H9 (cell line): ENCODE measurements at regions not wholly inside any gene's neighbourhood (a gene's known extent, or its start where the extent isn't known, plus 50 kb on each side); places are given as distances from the start of the nearest gene placed in this dataset.

ENCODE experiments used
- DNase-seq: peaks from one replicate; pipeline ENCODE4 v3.0.0-alpha.2; 2017
- H2AFZ ChIP-seq: one replicate; pipeline ENCODE4 v1.6.1; 2013; ENCODE audit warnings: mild to moderate bottlenecking, low read length, control low read depth, moderate library complexity
- H2AK5ac ChIP-seq: 2 replicates; pipeline ENCODE4 v1.6.1; 2013; ENCODE audit warnings: low read length, control low read depth, mixed read lengths; ENCODE audit not compliant: insufficient read length
- H2BK120ac ChIP-seq: one replicate; pipeline ENCODE4 v1.6.1; 2013; ENCODE audit warnings: low read depth, mild to moderate bottlenecking, low read length, control low read depth, inconsistent platforms; ENCODE audit not compliant: poor library complexity, severe bottlenecking
- H2BK12ac ChIP-seq: 2 replicates; pipeline ENCODE4 v1.6.1; 2013; ENCODE audit warnings: low read length, control low read depth, mixed read lengths, low read depth; ENCODE audit not compliant: insufficient read length
- H2BK15ac ChIP-seq: 2 replicates; pipeline ENCODE4 v1.6.1; 2013; ENCODE audit warnings: low read depth, low read length, control low read depth
- H2BK20ac ChIP-seq: one replicate; pipeline ENCODE4 v1.6.1; 2013; ENCODE audit warnings: low read depth, mild to moderate bottlenecking, low read length, control low read depth, inconsistent platforms; ENCODE audit not compliant: poor library complexity, severe bottlenecking
- H2BK5ac ChIP-seq: 2 replicates; pipeline ENCODE4 v1.6.1; 2013; ENCODE audit warnings: low read length, control low read depth, mixed read lengths; ENCODE audit not compliant: insufficient read length
- H3K14ac ChIP-seq: 2 replicates; pipeline ENCODE4 v1.6.1; 2013; ENCODE audit warnings: low read length, control low read depth; ENCODE audit not compliant: insufficient read depth
- H3K18ac ChIP-seq: 2 replicates; pipeline ENCODE4 v1.6.1; 2013; ENCODE audit warnings: low read depth, mild to moderate bottlenecking, mixed read lengths, low read length, control low read depth; ENCODE audit not compliant: insufficient read length
- H3K23ac ChIP-seq: 2 replicates; pipeline ENCODE4 v1.6.1; 2013; ENCODE audit warnings: low read length, control low read depth, mixed read lengths, low read depth; ENCODE audit not compliant: insufficient read length
- H3K23me2 ChIP-seq: 2 replicates; pipeline ENCODE4 v1.6.1; 2013; ENCODE audit warnings: low read depth, mild to moderate bottlenecking, mixed read lengths, low read length, control low read depth; ENCODE audit not compliant: insufficient read length, poor library complexity, severe bottlenecking
- H3K27ac ChIP-seq: 2 replicates; pipeline ENCODE4 v1.5.1; 2013; ENCODE audit warnings: low read length, control low read depth, mixed read lengths, low read depth; ENCODE audit not compliant: insufficient read length
- H3K27me3 ChIP-seq: 2 replicates; pipeline ENCODE4 v1.6.1; 2013; ENCODE audit warnings: low read length, control low read depth, inconsistent platforms; ENCODE audit not compliant: insufficient read depth
- H3K4ac ChIP-seq: 2 replicates; pipeline ENCODE4 v1.6.1; 2013; ENCODE audit warnings: low read depth, mild to moderate bottlenecking, control low read depth, inconsistent platforms, low read length, moderate library complexity
- H3K4me1 ChIP-seq: 2 replicates; pipeline ENCODE4 v1.6.1; 2013; ENCODE audit warnings: low read length, control low read depth, inconsistent platforms; ENCODE audit not compliant: insufficient read depth
- H3K4me2 ChIP-seq: 2 replicates; pipeline ENCODE4 v1.6.1; 2013; ENCODE audit warnings: low read length, control low read depth, mixed read lengths; ENCODE audit not compliant: insufficient read length, insufficient read depth
- H3K56ac ChIP-seq: 2 replicates; pipeline ENCODE4 v1.6.1; 2013; ENCODE audit warnings: low read depth, mild to moderate bottlenecking, mixed read lengths, low read length, control low read depth; ENCODE audit not compliant: insufficient read length
- H3K79me1 ChIP-seq: 2 replicates; pipeline ENCODE4 v1.6.1; 2013; ENCODE audit warnings: low read depth, mild to moderate bottlenecking, moderate library complexity, low read length, control low read depth, inconsistent platforms; ENCODE audit not compliant: insufficient read depth, poor library complexity, severe bottlenecking
- H3K79me2 ChIP-seq: 2 replicates; pipeline ENCODE4 v1.6.1; 2013; ENCODE audit warnings: low read length, control low read depth, inconsistent platforms; ENCODE audit not compliant: insufficient read depth
- H3K9ac ChIP-seq: 2 replicates; pipeline ENCODE4 v1.6.1; 2013; ENCODE audit warnings: low read length, control low read depth, mixed read lengths; ENCODE audit not compliant: insufficient read length; ENCODE audit errors: extremely low read depth
- H3K9me3 ChIP-seq: one replicate; pipeline ENCODE4 v1.6.1; 2013; ENCODE audit warnings: low read depth, low read length, inconsistent platforms; ENCODE audit not compliant: control insufficient read depth
- H3T11ph ChIP-seq: one replicate; pipeline ENCODE4 v1.6.1; 2013; ENCODE audit warnings: mild to moderate bottlenecking, low read length, control low read depth, inconsistent platforms
- H4K20me1 ChIP-seq: one replicate; pipeline ENCODE4 v1.6.1; 2013; ENCODE audit not compliant: control insufficient read depth, insufficient read length, insufficient read depth
- H4K5ac ChIP-seq: 2 replicates; pipeline ENCODE4 v1.6.1; 2013; ENCODE audit warnings: low read depth, mild to moderate bottlenecking, mixed read lengths, low read length, control low read depth; ENCODE audit not compliant: insufficient read length
- H4K8ac ChIP-seq: replicated peaks from 2 replicates; pipeline ENCODE4 v1.6.1; 2013; ENCODE audit warnings: low read length, control low read depth, mixed read lengths, low read depth; ENCODE audit not compliant: insufficient read length
- H4K91ac ChIP-seq: 2 replicates; pipeline ENCODE4 v1.6.1; 2013; ENCODE audit warnings: low read depth, mild to moderate bottlenecking, moderate library complexity, mixed read lengths, low read length, control low read depth; ENCODE audit not compliant: insufficient read length
- H3K27ac Mint-ChIP-seq, 3 experiments: 2 replicates in 2 of 3; 3 replicates in 1 of 3; pipeline ENCODE4 v1.8.0; 2020 to 2021; ENCODE audit warnings: mixed read lengths in 3 of 3, mild to moderate bottlenecking in 1 of 3, moderate library complexity in 1 of 3
- H3K27me3 Mint-ChIP-seq: 2 replicates; pipeline ENCODE4 v1.8.0; 2021; ENCODE audit warnings: low read depth, mild to moderate bottlenecking, moderate library complexity, mixed read lengths
- H3K36me3 Mint-ChIP-seq, 3 experiments: 2 replicates in 2 of 3; 3 replicates in 1 of 3; pipeline ENCODE4 v1.8.0; 2020 to 2021; ENCODE audit warnings: low read depth in 3 of 3, mixed read lengths in 3 of 3; ENCODE audit not compliant: insufficient read depth in 1 of 3
- H3K4me1 Mint-ChIP-seq, 2 experiments: 2 replicates each; pipeline ENCODE4 v1.8.0; 2020; ENCODE audit warnings: mixed read lengths in 2 of 2
- H3K4me3 Mint-ChIP-seq, 2 experiments: 2 replicates in 1 of 2; 3 replicates in 1 of 2; pipeline ENCODE4 v1.8.0; 2020 to 2021; ENCODE audit warnings: mild to moderate bottlenecking in 2 of 2, mixed read lengths in 2 of 2, moderate library complexity in 1 of 2
- H3K9me3 Mint-ChIP-seq, 2 experiments: 2 replicates in 1 of 2; 3 replicates in 1 of 2; pipeline ENCODE4 v1.8.0; 2020; ENCODE audit warnings: mild to moderate bottlenecking in 2 of 2, mixed read lengths in 2 of 2, moderate library complexity in 1 of 2
- TF ChIP-seq, protein P1 (sequence below): fragments of 200-600 bp; sonication (generic); conservative IDR thresholded peaks from 3 replicates; pipeline ENCODE4 v1.8.0; 2021; ENCODE audit warnings: antibody characterized with exemption, mild to moderate bottlenecking

DNA sequence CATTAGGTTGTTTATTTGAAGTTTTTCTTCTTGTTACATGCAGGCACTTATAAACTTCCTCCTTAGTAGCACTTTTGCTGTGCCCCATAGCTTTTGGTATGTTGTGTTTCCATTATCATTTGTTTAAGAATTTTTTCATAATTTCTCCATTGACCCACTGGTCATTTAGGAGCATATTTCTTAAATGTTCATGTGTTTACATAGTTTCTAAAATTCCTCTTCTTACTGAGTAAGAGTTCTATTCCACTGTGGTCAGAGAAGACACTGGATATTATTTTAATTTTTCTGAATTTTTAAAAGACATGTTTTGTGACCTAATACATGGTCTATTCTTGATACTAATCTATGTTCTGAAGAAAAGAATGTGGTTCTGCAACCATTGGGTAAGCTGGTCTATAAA is 333.0 kb downstream of the DDX10 start:
- Mint-ChIP-seq H3K36me3 (no peaks in the 10 kb centered on the region), H3K4me1 (peaks cover 0 to 5% of the 10 kb centered on the region in 2 experiments; a peak in 2 of 4 replicates), H3K27ac (no peak overlapping the region), H3K9me3 (peaks cover 0 to 2% of the 10 kb centered on the region in 2 experiments; a peak in 1 of 5 replicates), H3K4me3 (no peak overlapping the region), H3K27me3 (no peaks in the 10 kb centered on the region)
- H3T11ph ChIP-seq, result no peak overlapping the region
- H2BK20ac ChIP-seq, result no peak overlapping the region
- DNase-seq, result no peak
- no peak overlapping the region for H3K4ac ChIP-seq
- no peaks in the 10 kb centered on the region for H3K79me2 ChIP-seq
- H2BK15ac ChIP-seq, result no peak overlapping the region
- H4K8ac ChIP-seq, result no peak overlapping the region
- H3K9ac ChIP-seq, result no peak overlapping the region
- no peaks in the 10 kb centered on the region for H3K9me3 ChIP-seq
- H4K91ac ChIP-seq, result no peak overlapping the region
- no peak overlapping the region for H2BK120ac ChIP-seq
- no peak overlapping the region for H3K27ac ChIP-seq
- no peaks in the 10 kb centered on the region for H3K79me1 ChIP-seq
- no peaks in the 10 kb centered on the region for H4K20me1 ChIP-seq
- no peak overlapping the region for H3K56ac ChIP-seq
- no peaks in the 10 kb centered on the region for H3K27me3 ChIP-seq
- no peak overlapping the region for H2AK5ac ChIP-seq
- H3K23me2 ChIP-seq, result no peaks in the 10 kb centered on the region
- no peak overlapping the region for H2BK12ac ChIP-seq
- H3K4me2 ChIP-seq, result no peak overlapping the region
- no peaks in the 10 kb centered on the region for H3K4me1 ChIP-seq
- H3K18ac ChIP-seq, result no peak overlapping the region
- H3K14ac ChIP-seq, result no peak overlapping the region
- H2AFZ ChIP-seq, result no peak overlapping the region
- H2BK5ac ChIP-seq, result no peak overlapping the region
- no peak overlapping the region for H3K23ac ChIP-seq
- TF ChIP-seq, protein P1, sequence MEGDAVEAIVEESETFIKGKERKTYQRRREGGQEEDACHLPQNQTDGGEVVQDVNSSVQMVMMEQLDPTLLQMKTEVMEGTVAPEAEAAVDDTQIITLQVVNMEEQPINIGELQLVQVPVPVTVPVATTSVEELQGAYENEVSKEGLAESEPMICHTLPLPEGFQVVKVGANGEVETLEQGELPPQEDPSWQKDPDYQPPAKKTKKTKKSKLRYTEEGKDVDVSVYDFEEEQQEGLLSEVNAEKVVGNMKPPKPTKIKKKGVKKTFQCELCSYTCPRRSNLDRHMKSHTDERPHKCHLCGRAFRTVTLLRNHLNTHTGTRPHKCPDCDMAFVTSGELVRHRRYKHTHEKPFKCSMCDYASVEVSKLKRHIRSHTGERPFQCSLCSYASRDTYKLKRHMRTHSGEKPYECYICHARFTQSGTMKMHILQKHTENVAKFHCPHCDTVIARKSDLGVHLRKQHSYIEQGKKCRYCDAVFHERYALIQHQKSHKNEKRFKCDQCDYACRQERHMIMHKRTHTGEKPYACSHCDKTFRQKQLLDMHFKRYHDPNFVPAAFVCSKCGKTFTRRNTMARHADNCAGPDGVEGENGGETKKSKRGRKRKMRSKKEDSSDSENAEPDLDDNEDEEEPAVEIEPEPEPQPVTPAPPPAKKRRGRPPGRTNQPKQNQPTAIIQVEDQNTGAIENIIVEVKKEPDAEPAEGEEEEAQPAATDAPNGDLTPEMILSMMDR, result no peak
- no peak overlapping the region for H4K5ac ChIP-seq
